Right cardiac atrium (tissue), 5 donors: ENCODE measurements at regions not wholly inside any gene's neighbourhood (a gene's known extent, or its start where the extent isn't known, plus 50 kb on each side); places are given as distances from the start of the nearest gene placed in this dataset.

ENCODE experiments used
- ATAC-seq, 2 donors: fragments of 200-7000 bp; cut with Tn5 transposase; one replicate each; pipeline versions ENCODE4 v1.8.0 to v1.9.1; 2020; ENCODE audit warnings: moderate library complexity in 2 of 2, mild to moderate bottlenecking in 1 of 2
- DNase-seq, 3 donors: peaks; one replicate each; pipeline ENCODE4 v3.0.0-alpha.2; 2020
- H3K27ac ChIP-seq: one replicate; pipeline ENCODE4 v1.5.1; 2013; ENCODE audit warnings: mild to moderate bottlenecking, low read length, control low read depth, moderate library complexity
- H3K27me3 ChIP-seq: one replicate; pipeline ENCODE4 v1.6.1; 2013; ENCODE audit not compliant: control insufficient read depth, insufficient read depth
- H3K4me1 ChIP-seq: one replicate; pipeline ENCODE4 v1.6.1; 2013; ENCODE audit warnings: low read length; ENCODE audit not compliant: control insufficient read depth, insufficient read depth
- H3K4me3 ChIP-seq: one replicate; pipeline ENCODE4 v1.5.1; 2013; ENCODE audit warnings: low read length, control low read depth
- H3K9me3 ChIP-seq: one replicate; pipeline ENCODE4 v1.6.1; 2013; ENCODE audit warnings: low read length; ENCODE audit not compliant: control insufficient read depth
- WGBS: extraction: QIAGEN DNeasy Blood & Tissue Kit; methylation state at CpG from one replicate; pipeline ENCODE4 v1.1.7; 2013; 5-methylcytosine and 5-hydroxymethylcytosine counted together
- intact Hi-C, 4 donors: fragments of 100-400 bp; cut with DNase I; formaldehyde crosslinking; loops; one replicate each; pipeline versions ENCODE4 v1.11.0 to v1.14.0; 2022 to 2023
- donor health status: healthy with polysubstance abuse.
- donor health status: DM: no; HTN: yes; CAD: no.
- donor health status: DM: no; HTN: no; CAD: no.
- donor health status: DM: no; HTN: yes; CAD: no; lungs with severe emphysema.
- donor health status: DM: yes; HTN: yes; CAD: no.

DNA sequence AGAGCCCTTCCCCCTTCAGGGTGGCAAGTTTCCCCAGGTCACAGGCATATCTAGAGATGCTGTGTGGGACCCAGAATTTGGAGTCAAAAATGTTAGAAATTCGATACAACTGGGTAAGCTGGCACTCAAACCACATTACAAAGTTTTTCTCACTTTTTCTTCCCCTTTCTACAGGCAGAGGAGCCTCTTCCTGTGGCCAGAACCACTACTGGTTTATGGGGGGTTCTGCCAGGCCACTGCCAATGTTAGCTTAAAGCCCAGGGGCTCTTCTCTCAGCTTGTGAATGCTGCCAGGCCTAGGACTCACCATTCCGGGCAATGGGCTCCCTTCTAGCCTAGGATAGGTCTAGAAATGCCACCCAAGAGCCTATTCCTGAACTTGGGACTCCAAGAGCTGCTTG, 617.9 kb upstream of the PHF14 start:
- no peak overlapping the region for H3K27ac ChIP-seq
- DNase-seq, result no peak
- H3K9me3 ChIP-seq, result no peaks in the 10 kb centered on the region
- 62% methylated on average over 2 of the region's 2 CpGs for WGBS
- ATAC-seq, result no peak
- intact Hi-C loops, result no loop called here
- no peaks in the 10 kb centered on the region for H3K4me1 ChIP-seq
- H3K27me3 ChIP-seq, result no peaks in the 10 kb centered on the region
- no peak overlapping the region for H3K4me3 ChIP-seq

DNA sequence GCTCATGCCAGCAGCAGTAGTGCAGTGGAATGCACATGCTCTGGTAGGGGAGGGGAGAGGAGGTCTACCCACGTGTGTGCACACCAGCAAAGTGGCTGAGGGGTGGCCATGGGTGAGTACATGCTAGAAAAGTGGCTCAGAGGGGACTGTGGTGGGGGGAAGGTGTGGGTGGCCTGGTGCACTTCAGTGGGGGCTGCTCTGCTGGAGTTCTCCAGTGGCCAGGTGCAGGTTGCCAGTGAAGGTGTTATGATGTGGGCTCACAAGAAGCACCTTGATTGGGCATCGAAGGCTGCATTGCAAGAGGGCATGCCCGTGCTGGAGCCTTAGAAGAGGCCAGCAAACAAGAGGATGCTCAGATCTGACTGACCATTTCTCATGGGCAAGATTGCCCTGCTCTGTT, 613.6 kb upstream of the PHF14 start:
- H3K4me1 ChIP-seq, result no peaks in the 10 kb centered on the region
- H3K27ac ChIP-seq, result no peak overlapping the region
- WGBS, result 58% methylated on average over 3 of the region's 3 CpGs
- no peak overlapping the region for H3K4me3 ChIP-seq
- intact Hi-C loops, result no loop called here
- DNase-seq (no peak), ATAC-seq (no peak)
- no peaks in the 10 kb centered on the region for H3K9me3 ChIP-seq
- no peaks in the 10 kb centered on the region for H3K27me3 ChIP-seq

DNA sequence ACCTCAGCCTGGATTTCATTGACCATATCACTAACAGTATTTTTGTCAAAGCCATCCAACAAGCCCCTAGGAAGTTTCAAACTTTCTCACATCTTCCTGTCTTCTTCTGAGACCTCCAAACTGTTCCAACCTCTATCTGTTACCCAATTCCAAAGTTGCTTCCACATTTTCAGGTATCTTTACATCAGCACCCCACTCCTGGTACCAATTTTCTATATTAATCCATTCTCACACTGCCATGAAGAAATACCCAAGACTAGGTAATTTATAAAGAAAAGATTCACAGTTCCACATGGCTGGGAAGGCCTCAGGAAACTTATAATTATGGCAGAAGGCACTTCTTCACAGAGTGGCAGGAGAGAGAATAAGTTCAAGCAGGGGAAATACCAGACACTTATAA, 571.9 kb upstream of the PHF14 start:
- Histone ChIP-seq H3K4me1 (no peaks in the 10 kb centered on the region), H3K4me3 (no peak overlapping the region), H3K27ac (no peak overlapping the region), H3K27me3 (no peaks in the 10 kb centered on the region), H3K9me3 (no peaks in the 10 kb centered on the region)
- no peak for ATAC-seq
- DNase-seq, result no peak
- intact Hi-C loops, result no loop called here

DNA sequence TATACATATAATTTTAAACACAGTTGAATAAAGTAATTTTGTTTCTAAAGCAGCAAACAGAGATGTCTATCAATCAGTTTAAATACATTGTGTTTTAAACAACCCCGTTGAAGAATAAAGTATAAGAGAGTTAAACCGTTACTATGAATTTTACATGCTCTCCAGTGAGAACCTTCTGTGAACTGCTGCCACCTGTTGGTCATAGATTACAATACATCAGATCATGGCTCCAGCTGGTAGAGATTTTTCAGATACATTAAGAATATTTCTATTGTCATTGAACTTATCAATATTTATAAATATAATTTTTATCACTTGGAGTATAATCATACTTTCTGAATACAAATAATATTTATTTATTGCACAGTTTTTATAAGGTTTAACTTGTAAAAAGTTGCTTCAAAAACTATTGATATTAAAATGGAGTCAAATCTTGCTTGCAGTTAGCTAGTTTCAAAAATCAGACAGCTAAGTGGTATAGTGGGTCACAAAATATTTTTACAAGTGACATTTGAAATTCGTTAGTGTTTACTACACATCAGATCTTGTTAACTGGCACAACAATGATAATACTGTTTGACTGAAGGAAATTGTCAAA, 561.2 kb upstream of the PHF14 start:
- Histone ChIP-seq H3K4me3 (no peak overlapping the region), H3K4me1 (no peaks in the 10 kb centered on the region), H3K27me3 (no peaks in the 10 kb centered on the region), H3K9me3 (no peaks in the 10 kb centered on the region), H3K27ac (no peak overlapping the region)
- intact Hi-C loops, result loop anchor here in 2 of 4 donors (5.0 to 10.0 kb wide), 2 partner anchors 390 to 1998 kb away; no protein-coding TSS in a partner anchor
- DNase-seq (no peak), ATAC-seq (no peak)
- 4% methylated on average over 3 of the region's 3 CpGs for WGBS

DNA sequence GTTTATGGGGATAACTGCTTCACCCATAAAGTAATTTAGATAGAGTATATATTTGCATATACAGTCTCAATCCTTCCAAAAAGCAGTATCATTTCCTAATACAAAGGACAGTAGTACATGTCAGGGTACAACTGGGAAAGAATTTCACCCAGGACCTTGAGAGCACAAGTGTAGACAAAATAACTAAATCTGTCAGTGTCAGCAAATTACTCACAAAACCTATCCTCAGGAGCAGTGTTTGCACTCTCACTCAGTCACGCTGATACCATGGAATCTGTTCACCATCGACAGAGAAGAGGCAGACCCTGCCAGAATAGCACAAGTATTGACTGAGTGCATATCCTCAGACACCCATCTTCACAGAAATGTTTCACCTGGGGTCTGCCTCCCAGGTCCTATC, 554.7 kb upstream of the PHF14 start:
- Histone ChIP-seq H3K9me3 (no peaks in the 10 kb centered on the region), H3K4me3 (no peak overlapping the region), H3K4me1 (no peaks in the 10 kb centered on the region), H3K27ac (no peak overlapping the region), H3K27me3 (no peaks in the 10 kb centered on the region)
- WGBS, result 65% methylated on average over 2 of the region's 2 CpGs
- ATAC-seq, result no peak
- DNase-seq, result no peak
- intact Hi-C loops, result loop anchor here in 1 of 4 donors (10.0 kb wide), 1 partner anchor 2004 kb away; no protein-coding TSS in a partner anchor

DNA sequence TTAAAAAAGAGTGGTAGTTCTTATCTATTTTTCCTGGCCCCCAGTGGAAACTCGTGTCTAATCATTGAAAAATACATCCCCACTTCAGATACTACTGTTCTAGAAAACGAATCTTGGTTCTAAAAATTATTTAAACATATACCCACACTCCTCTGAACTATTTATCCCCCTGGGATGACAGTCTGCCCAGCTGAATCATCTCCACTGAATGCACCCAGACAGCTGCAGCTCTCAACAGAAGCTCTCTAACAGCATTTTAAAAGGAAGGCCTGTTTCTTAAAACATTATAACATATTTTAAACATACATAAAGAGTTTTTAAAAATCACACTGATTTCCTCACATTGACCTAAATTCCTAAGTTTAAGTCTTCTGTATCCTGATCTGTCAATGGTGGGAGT, 544.6 kb upstream of the PHF14 start:
- H3K27ac ChIP-seq, result no peak overlapping the region
- no peak overlapping the region for H3K4me3 ChIP-seq
- 18% methylated on average over 2 of the region's 2 CpGs for WGBS
- ATAC-seq (no peak), DNase-seq (no peak)
- no peaks in the 10 kb centered on the region for H3K27me3 ChIP-seq
- intact Hi-C loops, result no loop called here
- no peaks in the 10 kb centered on the region for H3K4me1 ChIP-seq
- H3K9me3 ChIP-seq, result no peaks in the 10 kb centered on the region

DNA sequence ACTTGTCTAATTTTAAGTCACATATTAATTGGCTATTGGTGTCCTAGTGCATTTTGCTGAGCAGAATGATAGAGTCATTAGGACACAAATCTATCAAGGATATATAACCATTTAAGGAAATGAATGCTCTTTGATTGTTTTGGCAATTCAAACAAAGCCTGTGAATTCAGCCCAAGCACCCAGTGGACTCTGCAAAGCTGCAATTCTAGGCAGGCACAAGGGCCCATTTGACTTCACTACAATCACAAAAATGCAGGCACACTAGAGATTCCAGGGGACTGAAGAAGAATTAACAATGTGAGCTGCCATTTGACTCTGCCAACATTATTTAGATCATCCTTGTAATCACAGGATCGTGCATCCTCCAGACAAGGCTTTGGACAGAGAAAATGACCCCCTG, 544.2 kb upstream of the PHF14 start:
- intact Hi-C loops, result no loop called here
- no peaks in the 10 kb centered on the region for H3K27me3 ChIP-seq
- no peaks in the 10 kb centered on the region for H3K4me1 ChIP-seq
- DNase-seq (no peak), ATAC-seq (no peak)
- H3K27ac ChIP-seq, result no peak overlapping the region
- 37% methylated on average over 1 of the region's 1 CpG for WGBS
- H3K4me3 ChIP-seq, result no peak overlapping the region
- no peaks in the 10 kb centered on the region for H3K9me3 ChIP-seq

DNA sequence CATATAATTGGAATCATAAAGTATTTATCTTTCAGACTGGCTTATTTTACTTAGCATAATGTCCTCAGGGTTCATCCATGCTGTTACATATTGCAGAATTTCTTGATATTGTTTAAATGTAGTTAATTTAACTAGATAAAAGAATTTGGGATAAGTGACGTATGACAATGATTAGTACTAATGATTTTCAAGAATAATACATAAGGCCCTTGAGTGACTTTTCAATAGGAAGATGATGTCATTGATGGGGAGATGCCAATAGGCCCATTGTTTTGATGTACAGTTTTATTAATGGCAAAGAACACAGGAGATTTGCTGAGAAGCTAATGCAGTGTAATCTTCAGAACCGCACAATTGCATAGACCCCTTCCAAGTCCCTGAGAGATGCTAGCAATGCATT, 537.4 kb upstream of the PHF14 start:
- intact Hi-C loops, result no loop called here
- ATAC-seq, result no peak
- Histone ChIP-seq H3K4me1 (no peaks in the 10 kb centered on the region), H3K4me3 (no peak overlapping the region), H3K27me3 (no peaks in the 10 kb centered on the region), H3K27ac (no peak overlapping the region), H3K9me3 (no peaks in the 10 kb centered on the region)
- 84% methylated on average over 2 of the region's 2 CpGs for WGBS
- DNase-seq, result no peak

DNA sequence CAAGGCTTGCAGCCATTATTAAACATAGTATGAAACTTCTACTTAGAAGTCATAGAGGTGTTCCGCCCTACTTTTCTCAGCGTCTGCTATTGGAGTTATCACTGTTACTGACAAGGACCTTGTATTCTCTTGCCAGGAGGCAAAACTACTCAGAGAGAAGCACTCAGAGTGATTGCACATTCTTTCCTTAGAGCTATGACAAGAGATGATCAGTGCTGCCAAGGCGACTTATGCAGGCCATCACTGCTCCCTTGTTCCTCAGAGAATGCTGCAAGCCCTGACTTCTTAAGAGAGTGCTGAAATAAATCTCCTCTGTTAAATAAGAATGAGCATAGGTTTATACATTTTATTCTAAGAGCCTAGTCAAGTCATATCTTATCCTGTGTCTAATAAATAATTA, 534.6 kb upstream of the PHF14 start:
- Histone ChIP-seq H3K4me3 (no peak overlapping the region), H3K27ac (no peak overlapping the region), H3K4me1 (no peaks in the 10 kb centered on the region), H3K9me3 (no peaks in the 10 kb centered on the region), H3K27me3 (no peaks in the 10 kb centered on the region)
- ATAC-seq (no peak), DNase-seq (no peak)
- intact Hi-C loops, result no loop called here
- WGBS, result 38% methylated on average over 3 of the region's 3 CpGs

DNA sequence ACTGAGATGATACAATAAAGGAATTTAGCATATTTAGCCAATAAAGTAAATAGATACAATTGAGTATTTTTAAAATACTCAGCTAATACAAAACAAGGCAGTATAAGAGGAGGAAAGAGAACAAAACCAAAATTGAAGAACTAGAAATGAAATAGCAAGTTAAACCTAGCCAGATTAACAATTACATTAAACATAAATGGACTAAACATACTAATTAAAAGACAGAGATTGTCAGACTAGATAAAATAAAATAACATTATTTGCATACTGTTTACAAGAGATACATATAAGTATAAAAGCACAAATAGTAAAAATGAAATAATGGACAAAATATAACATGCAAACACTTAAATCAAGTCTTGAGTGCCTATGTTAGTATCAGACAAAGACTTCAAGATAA, 517.7 kb upstream of the PHF14 start:
- intact Hi-C loops, result no loop called here
- Histone ChIP-seq H3K27ac (no peak overlapping the region), H3K4me3 (no peak overlapping the region), H3K9me3 (no peaks in the 10 kb centered on the region), H3K4me1 (no peaks in the 10 kb centered on the region), H3K27me3 (no peaks in the 10 kb centered on the region)
- DNase-seq (no peak), ATAC-seq (no peak)

DNA sequence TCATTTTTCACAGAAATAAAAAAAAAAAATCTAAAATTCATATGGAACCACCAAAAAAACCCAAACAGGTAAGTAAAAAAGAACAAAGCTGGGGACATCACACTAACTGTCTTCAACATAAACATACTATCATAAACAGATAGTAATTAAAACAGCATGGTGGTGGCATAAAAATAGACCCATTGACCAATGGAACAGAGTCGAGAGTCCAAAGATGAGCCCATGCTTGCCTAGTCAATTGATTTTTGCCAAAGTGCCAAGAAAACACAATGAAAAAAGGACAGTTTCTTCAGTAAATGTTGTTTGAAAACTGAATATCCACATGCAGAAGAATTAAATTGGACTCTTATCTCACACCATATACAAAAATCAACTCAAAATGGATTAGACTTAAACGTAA, 513.2 kb upstream of the PHF14 start:
- Histone ChIP-seq H3K4me3 (no peak overlapping the region), H3K4me1 (no peaks in the 10 kb centered on the region), H3K27me3 (no peaks in the 10 kb centered on the region), H3K27ac (no peak overlapping the region), H3K9me3 (no peaks in the 10 kb centered on the region)
- ATAC-seq (no peak), DNase-seq (no peak)
- WGBS, result 84% methylated on average over 2 of the region's 2 CpGs
- intact Hi-C loops, result no loop called here

DNA sequence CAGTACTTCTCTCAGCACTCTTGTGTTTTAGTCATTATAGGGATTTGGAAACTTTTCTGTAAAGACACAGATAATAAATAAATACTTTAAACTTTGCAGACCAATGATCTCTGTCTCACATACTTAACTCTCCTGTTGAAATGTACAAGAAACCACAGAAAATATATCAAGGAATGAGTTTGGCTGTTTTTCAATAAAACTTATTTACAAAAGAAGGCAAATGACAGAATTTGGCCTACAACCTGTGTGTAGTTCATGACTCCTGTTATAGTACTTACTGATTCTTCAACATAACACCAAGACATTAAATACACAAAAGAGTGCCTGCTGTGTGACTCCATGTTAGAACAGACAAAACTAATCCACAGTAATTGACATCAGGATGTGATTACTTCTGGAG, 510.0 kb upstream of the PHF14 start:
- Histone ChIP-seq H3K27ac (no peak overlapping the region), H3K9me3 (no peaks in the 10 kb centered on the region), H3K4me1 (no peaks in the 10 kb centered on the region), H3K27me3 (no peaks in the 10 kb centered on the region), H3K4me3 (no peak overlapping the region)
- DNase-seq (no peak), ATAC-seq (no peak)
- intact Hi-C loops, result no loop called here
